AG09309 (cell line): ENCODE measurements at regions not wholly inside any gene's neighbourhood (a gene's known extent, or its start where the extent isn't known, plus 50 kb on each side); places are given as distances from the start of the nearest gene placed in this dataset.
A peak's percentile ranks its signal among the peaks of the same experiment; 100 is the strongest.

Experiments used
- DNase-seq: peaks from one replicate; pipeline ENCODE4 v3.0.0-alpha.2; 2010; ENCODE audit warnings: low read depth
- H3K4me3 ChIP-seq: 2 replicates; pipeline ENCODE4 v1.5.1; 2011; ENCODE audit warnings: mild to moderate bottlenecking, low read depth, low read length, moderate library complexity; ENCODE audit not compliant: control insufficient read depth
- TF ChIP-seq, protein P1 (sequence below): IDR thresholded peaks from 2 replicates; pipeline ENCODE4 v1.5.1; 2011; ENCODE audit warnings: mild to moderate bottlenecking, low read depth, low read length, inconsistent platforms; ENCODE audit not compliant: insufficient read depth, control insufficient read depth; ENCODE audit errors: missing control alignments

DNA sequence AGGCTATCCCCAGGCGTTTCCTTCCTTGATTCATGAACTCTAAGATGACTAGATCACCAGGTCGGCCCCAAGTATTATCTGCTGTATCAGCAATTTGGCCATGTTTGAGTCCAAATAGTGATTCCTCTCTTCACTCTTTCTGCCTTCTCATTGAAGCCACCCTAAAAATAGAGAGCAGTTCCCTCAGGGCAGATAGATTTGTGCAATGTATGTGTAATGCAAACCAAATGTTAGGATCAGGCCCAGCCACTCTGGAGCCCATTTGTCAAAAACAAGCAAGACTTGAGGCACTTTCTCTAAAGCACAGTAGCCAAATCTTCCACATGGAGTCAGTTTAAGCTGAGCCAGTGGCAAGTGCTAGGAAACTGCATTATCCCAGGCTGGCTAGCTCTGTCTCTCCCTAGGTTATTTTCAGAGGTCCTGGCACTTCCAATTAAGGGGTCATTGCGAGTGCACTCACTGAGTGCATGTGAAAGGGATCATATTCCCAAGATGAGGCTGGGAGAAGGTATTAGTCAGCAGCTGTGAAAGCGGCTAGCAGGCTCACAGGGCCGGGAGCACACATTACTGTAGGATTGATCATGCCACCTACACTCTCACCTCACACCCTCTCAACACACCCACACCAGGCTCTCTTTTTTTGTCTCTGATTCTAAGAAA, 97.9 kb upstream of the RAB3GAP2 start:
- H3K4me3 ChIP-seq, result no peak overlapping the region
- DNase-seq, result peak; percentile 89
- TF ChIP-seq, protein P1, sequence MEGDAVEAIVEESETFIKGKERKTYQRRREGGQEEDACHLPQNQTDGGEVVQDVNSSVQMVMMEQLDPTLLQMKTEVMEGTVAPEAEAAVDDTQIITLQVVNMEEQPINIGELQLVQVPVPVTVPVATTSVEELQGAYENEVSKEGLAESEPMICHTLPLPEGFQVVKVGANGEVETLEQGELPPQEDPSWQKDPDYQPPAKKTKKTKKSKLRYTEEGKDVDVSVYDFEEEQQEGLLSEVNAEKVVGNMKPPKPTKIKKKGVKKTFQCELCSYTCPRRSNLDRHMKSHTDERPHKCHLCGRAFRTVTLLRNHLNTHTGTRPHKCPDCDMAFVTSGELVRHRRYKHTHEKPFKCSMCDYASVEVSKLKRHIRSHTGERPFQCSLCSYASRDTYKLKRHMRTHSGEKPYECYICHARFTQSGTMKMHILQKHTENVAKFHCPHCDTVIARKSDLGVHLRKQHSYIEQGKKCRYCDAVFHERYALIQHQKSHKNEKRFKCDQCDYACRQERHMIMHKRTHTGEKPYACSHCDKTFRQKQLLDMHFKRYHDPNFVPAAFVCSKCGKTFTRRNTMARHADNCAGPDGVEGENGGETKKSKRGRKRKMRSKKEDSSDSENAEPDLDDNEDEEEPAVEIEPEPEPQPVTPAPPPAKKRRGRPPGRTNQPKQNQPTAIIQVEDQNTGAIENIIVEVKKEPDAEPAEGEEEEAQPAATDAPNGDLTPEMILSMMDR, result no peak

DNA sequence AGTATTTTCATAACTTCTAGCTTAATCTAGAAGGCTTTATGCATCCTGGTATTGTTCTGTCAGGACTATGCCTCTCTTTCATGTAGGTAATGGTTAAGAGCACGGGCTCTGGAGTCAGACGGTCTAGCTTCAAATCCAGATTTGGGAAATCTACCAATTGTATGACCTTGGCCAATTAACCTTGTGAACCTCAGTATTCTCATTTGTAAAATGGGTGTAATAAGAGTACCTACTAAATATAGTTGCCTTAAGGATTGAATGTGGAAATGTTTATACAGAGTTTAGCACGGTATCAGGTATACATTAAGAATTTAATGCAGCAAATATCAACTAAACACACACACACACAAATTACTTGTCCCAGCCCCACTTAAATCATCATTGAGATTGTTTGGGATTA, 97.3 kb upstream of the RAB3GAP2 start:
- TF ChIP-seq, protein P1, result no peak
- H3K4me3 ChIP-seq, result no peak overlapping the region
- DNase-seq, result no peak

DNA sequence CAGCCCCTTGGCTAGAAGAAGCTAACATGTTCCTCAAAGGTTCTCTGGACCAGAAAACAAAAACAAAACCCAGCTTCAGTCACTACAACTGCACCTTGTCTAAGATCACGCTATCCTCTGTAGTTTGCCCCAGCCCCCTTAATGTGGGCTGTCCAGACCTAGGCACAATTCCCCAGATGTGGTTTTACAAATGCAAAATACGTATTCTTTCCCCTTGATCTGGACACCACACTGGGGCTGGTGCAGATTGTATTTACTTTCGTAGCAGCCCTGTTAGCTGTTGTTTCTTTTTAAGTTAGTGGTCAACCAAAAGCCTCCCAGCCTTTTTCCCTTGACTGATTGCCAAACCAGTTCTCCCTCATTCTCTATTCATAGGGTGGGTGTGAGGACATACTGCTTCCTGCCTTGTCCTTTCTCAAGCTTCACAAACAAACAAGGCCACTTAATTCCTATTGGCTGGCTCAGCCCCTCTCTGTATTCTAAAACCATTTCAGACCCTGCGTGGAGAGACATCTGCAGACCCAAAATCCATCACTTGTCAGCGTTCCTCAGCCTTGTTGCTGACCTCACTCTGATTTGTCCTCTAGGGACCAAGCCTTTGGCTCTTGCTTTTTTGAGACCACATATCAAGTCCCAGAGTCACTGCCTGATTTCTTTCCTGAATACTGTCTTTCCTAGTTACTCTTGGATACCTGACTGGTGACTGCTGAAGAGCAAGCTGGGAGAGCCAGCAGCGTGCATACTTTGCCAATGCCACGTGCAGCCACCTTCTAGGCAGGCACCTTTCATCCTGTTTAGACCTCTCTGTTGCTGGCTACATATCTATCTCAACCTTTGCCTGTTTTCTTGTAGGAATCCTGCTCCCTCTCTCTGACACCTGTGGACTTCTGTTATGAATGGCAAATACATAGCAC, 96.4 kb upstream of the RAB3GAP2 start:
- DNase-seq, result no peak
- no peak overlapping the region for H3K4me3 ChIP-seq
- TF ChIP-seq, protein P1, result no peak

DNA sequence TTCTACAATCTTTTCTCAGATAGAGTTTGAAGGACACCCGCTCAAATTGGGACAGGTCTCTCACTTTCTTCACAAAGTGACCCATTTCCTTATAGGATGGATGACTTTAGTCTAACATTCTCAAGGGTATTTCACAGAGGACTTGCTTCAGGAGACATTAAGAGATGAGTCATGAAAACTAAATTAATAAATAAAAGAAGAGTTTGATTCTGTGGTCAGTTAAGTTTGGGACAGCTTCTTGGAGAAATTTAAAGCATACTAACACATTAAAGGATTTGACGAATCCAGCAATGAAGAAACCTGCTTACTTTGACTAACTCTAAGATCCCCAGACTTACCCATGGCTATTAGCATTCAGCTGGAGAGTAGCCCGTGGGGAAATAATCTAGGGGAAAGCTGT, 95.6 kb upstream of the RAB3GAP2 start:
- TF ChIP-seq, protein P1, result no peak
- H3K4me3 ChIP-seq, result no peak overlapping the region
- DNase-seq, result no peak

DNA sequence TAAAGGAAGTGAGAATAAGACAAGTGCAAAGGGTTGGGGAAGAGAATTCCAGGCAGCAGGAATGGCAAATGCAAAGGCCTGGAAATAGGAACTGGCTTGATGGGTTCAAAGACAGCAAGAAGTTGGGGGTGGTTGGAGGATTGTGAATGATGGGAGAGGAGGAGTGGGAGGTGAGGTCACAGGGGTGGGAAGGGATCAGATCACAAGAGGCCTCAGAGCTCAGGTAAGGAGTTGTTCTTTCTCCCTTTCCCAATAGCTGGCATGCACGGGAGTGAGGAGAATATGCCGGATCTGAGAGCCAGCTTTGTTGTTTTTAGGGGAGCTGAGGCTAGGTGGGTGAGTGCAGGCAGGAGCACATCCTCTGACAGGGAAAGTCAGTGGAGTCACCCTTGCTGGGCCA, 94.0 kb upstream of the RAB3GAP2 start:
- H3K4me3 ChIP-seq, result no peak overlapping the region
- DNase-seq, result no peak
- TF ChIP-seq, protein P1, result no peak

DNA sequence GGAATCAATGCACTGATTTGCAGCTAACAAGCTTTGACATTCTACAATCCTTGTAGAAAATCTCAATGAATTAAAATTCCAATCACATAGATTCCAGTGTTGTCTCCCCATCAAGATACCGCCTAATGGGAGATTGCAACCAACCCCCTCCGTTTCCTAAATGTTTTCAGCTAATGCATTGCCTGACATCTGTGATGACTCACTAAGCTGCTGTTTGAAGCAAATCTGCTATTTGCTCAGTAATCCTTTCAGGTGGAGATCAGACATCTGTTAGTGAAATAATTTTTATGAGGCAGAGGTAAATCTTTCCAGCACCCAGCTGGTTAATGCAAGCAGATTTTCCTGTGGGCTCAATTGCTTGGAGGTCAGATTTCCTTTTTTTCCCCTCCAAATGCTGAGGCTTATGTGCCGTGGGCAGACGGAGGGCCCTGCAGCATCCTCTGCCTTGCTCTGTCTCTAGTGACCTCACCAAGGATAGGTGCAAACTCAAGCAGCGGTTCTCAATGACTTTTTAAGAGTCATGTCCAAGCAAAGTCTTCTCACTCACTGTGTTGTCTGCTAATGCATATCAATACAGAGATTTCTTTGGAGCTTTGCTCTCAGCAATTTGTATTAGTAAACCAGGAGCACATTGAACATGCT, 91.1 kb upstream of the RAB3GAP2 start:
- H3K4me3 ChIP-seq, result no peak overlapping the region
- TF ChIP-seq, protein P1, result no peak
- no peak for DNase-seq
